Stimulated activated naive B cell treated with anti-CD40 and anti-IgM and Interleukin-4, amounts not matched to agents 10 μg/mL and 1 μg/mL and 100 μg/mL, for 72 hours (primary cell): ENCODE measurements at regions not wholly inside any gene's neighbourhood (a gene's known extent, or its start where the extent isn't known, plus 50 kb on each side); places are given as distances from the start of the nearest gene placed in this dataset.

Experiments
- ATAC-seq, 2 donors: fragments of 150-1000 bp; cut with Tn5 transposase; replicated peaks; 2 replicates each; pipeline ENCODE4 v1.10.0; 2021; ENCODE audit warnings: moderate library complexity in 1 of 2
- DNase-seq: peaks from one replicate; pipeline ENCODE4 v3.0.0; 2021
- H3K27ac Mint-ChIP-seq: one replicate; pipeline ENCODE4 v1.8.0; 2022; ENCODE audit warnings: mild to moderate bottlenecking, mixed read lengths
- H3K27me3 Mint-ChIP-seq, 2 donors: one replicate each; pipeline ENCODE4 v1.8.0; 2022; ENCODE audit warnings: mixed read lengths in 2 of 2
- H3K36me3 Mint-ChIP-seq, 2 donors: one replicate each; pipeline ENCODE4 v1.8.0; 2022; ENCODE audit warnings: mixed read lengths in 2 of 2, mild to moderate bottlenecking in 1 of 2
- H3K4me1 Mint-ChIP-seq, 2 donors: one replicate each; pipeline ENCODE4 v1.8.0; 2022; ENCODE audit warnings: mixed read lengths in 2 of 2, mild to moderate bottlenecking in 1 of 2
- H3K4me3 Mint-ChIP-seq, 2 donors: one replicate each; pipeline ENCODE4 v1.8.0; 2022; ENCODE audit warnings: mild to moderate bottlenecking in 2 of 2, mixed read lengths in 2 of 2, moderate library complexity in 1 of 2
- H3K9me3 Mint-ChIP-seq, 2 donors: one replicate each; pipeline ENCODE4 v1.8.0; 2022; ENCODE audit warnings: mixed read lengths in 2 of 2, mild to moderate bottlenecking in 1 of 2

GRCh38 chr4:81574991-81575390 is 103.3 kb upstream of the RASGEF1B start:
- peaks cover 2 to 4% of the 10 kb centered on the region in 2 donors for H3K9me3 Mint-ChIP-seq
- no peak overlapping the region for H3K4me3 Mint-ChIP-seq
- H3K27me3 Mint-ChIP-seq = no peaks in the 10 kb centered on the region
- ATAC-seq (no peak), DNase-seq (no peak)
- H3K4me1 Mint-ChIP-seq = peaks cover 12 to 28% of the 10 kb centered on the region in 2 donors
- H3K36me3 Mint-ChIP-seq = peaks cover 0 to 3% of the 10 kb centered on the region in 2 donors
- no peak overlapping the region for H3K27ac Mint-ChIP-seq

- Mint-ChIP-seq H3K27me3 (no peaks in the 10 kb centered on the region), H3K4me3 (no peak overlapping the region), H3K36me3 (no peaks in the 10 kb centered on the region), H3K27ac (no peak overlapping the region), H3K4me1 (peaks cover 12 to 28% of the 10 kb centered on the region in 2 donors), H3K9me3 (peaks cover 0 to 4% of the 10 kb centered on the region in 2 donors)
- DNase-seq (no peak), ATAC-seq (peak; percentile 21 to 38)
Measured at GRCh38 chr4:81573840-81574239, 102.1 kb upstream of the RASGEF1B start.

GRCh38 chr4:81572402-81572801 is 100.7 kb upstream of the RASGEF1B start:
- H3K36me3 Mint-ChIP-seq = no peaks in the 10 kb centered on the region
- no peak overlapping the region for H3K27ac Mint-ChIP-seq
- H3K27me3 Mint-ChIP-seq = no peaks in the 10 kb centered on the region
- ATAC-seq (no peak), DNase-seq (no peak)
- peaks cover 11 to 33% of the 10 kb centered on the region in 2 donors for H3K4me1 Mint-ChIP-seq
- no peak overlapping the region for H3K4me3 Mint-ChIP-seq
- H3K9me3 Mint-ChIP-seq = peaks cover 0 to 4% of the 10 kb centered on the region in 2 donors

- ATAC-seq (no peak), DNase-seq (no peak)
- H3K4me1 Mint-ChIP-seq = peaks cover 12 to 31% of the 10 kb centered on the region in 2 donors
- H3K27me3 Mint-ChIP-seq = no peaks in the 10 kb centered on the region
- H3K4me3 Mint-ChIP-seq = no peak overlapping the region
- no peaks in the 10 kb centered on the region for H3K36me3 Mint-ChIP-seq
- H3K27ac Mint-ChIP-seq = no peak overlapping the region
- peaks cover 0 to 4% of the 10 kb centered on the region in 2 donors for H3K9me3 Mint-ChIP-seq
Measured at GRCh38 chr4:81571105-81571504, 99.4 kb upstream of the RASGEF1B start.

- peak overlapping the region; percentile 17 to 51 for H3K4me3 Mint-ChIP-seq
- H3K4me1 Mint-ChIP-seq = peaks cover 22 to 48% of the 10 kb centered on the region in 2 donors
- H3K27ac Mint-ChIP-seq = peak overlapping the region; percentile 80
- DNase-seq = no peak
- no peaks in the 10 kb centered on the region for H3K9me3 Mint-ChIP-seq
- no peaks in the 10 kb centered on the region for H3K36me3 Mint-ChIP-seq
- ATAC-seq = no peak
- no peaks in the 10 kb centered on the region for H3K27me3 Mint-ChIP-seq
Measured at GRCh38 chr4:81566161-81566591, 94.5 kb upstream of the RASGEF1B start.

GRCh38 chr4:81565142-81565870 is 93.6 kb upstream of the RASGEF1B start:
- DNase-seq (no peak), ATAC-seq (no peak)
- peak overlapping the region; percentile 65 for H3K27ac Mint-ChIP-seq
- H3K4me3 Mint-ChIP-seq = peak overlapping the region; percentile 0 to 51
- H3K4me1 Mint-ChIP-seq = peaks cover 25 to 52% of the 10 kb centered on the region in 2 donors
- H3K9me3 Mint-ChIP-seq = no peaks in the 10 kb centered on the region
- H3K36me3 Mint-ChIP-seq = no peaks in the 10 kb centered on the region
- no peaks in the 10 kb centered on the region for H3K27me3 Mint-ChIP-seq

- no peaks in the 10 kb centered on the region for H3K27me3 Mint-ChIP-seq
- H3K9me3 Mint-ChIP-seq = no peaks in the 10 kb centered on the region
- H3K4me1 Mint-ChIP-seq = peaks cover 29 to 61% of the 10 kb centered on the region in 2 donors
- H3K4me3 Mint-ChIP-seq = no peak overlapping the region
- H3K36me3 Mint-ChIP-seq = no peaks in the 10 kb centered on the region
- no peak for ATAC-seq
- no peak overlapping the region for H3K27ac Mint-ChIP-seq
- DNase-seq = no peak
Measured at GRCh38 chr4:81564025-81564424, 92.3 kb upstream of the RASGEF1B start.

GRCh38 chr4:81562093-81562492 is 90.4 kb upstream of the RASGEF1B start:
- no peaks in the 10 kb centered on the region for H3K36me3 Mint-ChIP-seq
- ATAC-seq (peak; percentile 97 to 99), DNase-seq (peak; percentile 30)
- no peaks in the 10 kb centered on the region for H3K9me3 Mint-ChIP-seq
- H3K4me1 Mint-ChIP-seq = peaks cover 38 to 71% of the 10 kb centered on the region in 2 donors
- no peak overlapping the region for H3K27ac Mint-ChIP-seq
- H3K4me3 Mint-ChIP-seq = no peak overlapping the region
- no peaks in the 10 kb centered on the region for H3K27me3 Mint-ChIP-seq

GRCh38 chr4:81557306-81557705 is 85.6 kb upstream of the RASGEF1B start:
- DNase-seq = no peak
- no peak for ATAC-seq
- H3K4me3 Mint-ChIP-seq = no peak overlapping the region
- H3K9me3 Mint-ChIP-seq = peaks cover 3 to 4% of the 10 kb centered on the region in 2 donors
- H3K36me3 Mint-ChIP-seq = peaks cover 0 to 4% of the 10 kb centered on the region in 2 donors
- H3K4me1 Mint-ChIP-seq = peaks cover 24 to 57% of the 10 kb centered on the region in 2 donors
- H3K27me3 Mint-ChIP-seq = no peaks in the 10 kb centered on the region
- no peak overlapping the region for H3K27ac Mint-ChIP-seq

- Mint-ChIP-seq H3K36me3 (peaks cover 0 to 4% of the 10 kb centered on the region in 2 donors), H3K4me1 (peaks cover 28 to 56% of the 10 kb centered on the region in 2 donors), H3K27me3 (no peaks in the 10 kb centered on the region), H3K9me3 (peaks cover 3 to 4% of the 10 kb centered on the region in 2 donors), H3K4me3 (no peak overlapping the region), H3K27ac (no peak overlapping the region)
- DNase-seq (no peak), ATAC-seq (no peak)
Measured at GRCh38 chr4:81555489-81555888, 83.8 kb upstream of the RASGEF1B start.

GRCh38 chr4:81552086-81552485 is 80.4 kb upstream of the RASGEF1B start:
- DNase-seq = no peak
- Mint-ChIP-seq H3K9me3 (peaks cover 3 to 4% of the 10 kb centered on the region in 2 donors), H3K36me3 (peaks cover 0 to 4% of the 10 kb centered on the region in 2 donors), H3K4me3 (no peak overlapping the region), H3K4me1 (peaks cover 17 to 35% of the 10 kb centered on the region in 2 donors), H3K27ac (no peak overlapping the region), H3K27me3 (no peaks in the 10 kb centered on the region)
- ATAC-seq = no peak

GRCh38 chr4:81550388-81550859 is 78.7 kb upstream of the RASGEF1B start:
- Mint-ChIP-seq H3K27me3 (no peaks in the 10 kb centered on the region), H3K27ac (peak overlapping the region; percentile 22), H3K9me3 (peaks cover 3 to 4% of the 10 kb centered on the region in 2 donors), H3K4me3 (no peak overlapping the region), H3K4me1 (peaks cover 17 to 25% of the 10 kb centered on the region in 2 donors), H3K36me3 (peaks cover 0 to 4% of the 10 kb centered on the region in 2 donors)
- no peak for ATAC-seq
- DNase-seq = no peak

GRCh38 chr4:81549984-81550383 is 78.3 kb upstream of the RASGEF1B start:
- H3K36me3 Mint-ChIP-seq = peaks cover 0 to 4% of the 10 kb centered on the region in 2 donors
- H3K27ac Mint-ChIP-seq = peak overlapping the region; percentile 22
- DNase-seq = no peak
- H3K4me3 Mint-ChIP-seq = no peak overlapping the region
- ATAC-seq = no peak
- peaks cover 15 to 21% of the 10 kb centered on the region in 2 donors for H3K4me1 Mint-ChIP-seq
- H3K27me3 Mint-ChIP-seq = no peaks in the 10 kb centered on the region
- peaks cover 3 to 4% of the 10 kb centered on the region in 2 donors for H3K9me3 Mint-ChIP-seq

- H3K9me3 Mint-ChIP-seq = peaks cover 7 to 9% of the 10 kb centered on the region in 2 donors
- no peak overlapping the region for H3K4me3 Mint-ChIP-seq
- peaks cover 6% of the 10 kb centered on the region in 2 donors for H3K36me3 Mint-ChIP-seq
- H3K4me1 Mint-ChIP-seq = peaks cover 10 to 16% of the 10 kb centered on the region in 2 donors
- no peak for ATAC-seq
- H3K27ac Mint-ChIP-seq = no peak overlapping the region
- DNase-seq = no peak
- H3K27me3 Mint-ChIP-seq = no peaks in the 10 kb centered on the region
Measured at GRCh38 chr4:81546777-81547176, 75.1 kb upstream of the RASGEF1B start.
